ENCODE measurements at regions not wholly inside any gene's neighbourhood (a gene's known extent, or its start where the extent isn't known, plus 50 kb on each side); places are given as distances from the start of the nearest gene placed in this dataset.

DNA sequence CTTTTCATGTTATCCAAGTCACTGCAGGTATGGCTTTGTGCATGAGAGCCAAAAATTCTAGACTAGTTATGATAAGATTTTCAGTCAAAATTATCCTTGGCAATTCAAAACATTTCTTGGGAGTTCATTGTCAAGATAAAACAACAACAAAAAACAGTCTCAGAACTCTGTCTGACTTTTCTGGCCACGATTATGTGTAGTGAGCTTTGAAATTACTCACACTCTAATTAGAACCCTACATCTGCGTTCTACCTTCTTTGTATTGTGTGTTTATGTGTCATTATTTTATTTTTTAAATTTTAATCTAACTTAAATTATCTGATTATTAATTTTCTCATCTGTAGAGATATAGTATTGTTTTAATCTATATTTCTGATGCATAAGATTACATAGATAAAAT, 459.2 kb downstream of the FRK start:
- intact Hi-C loops (cut with micrococcal nuclease) = no loop called here
- no peak overlapping the region for H2AFZ ChIP-seq (ENCODE audit: low read depth, low read length)
- no TSS peak for BruUV-seq (replicated peaks)
- no peaks in the 10 kb centered on the region for H3K4me1 ChIP-seq (ENCODE audit: control insufficient read depth, extremely low read depth, insufficient read depth, low read length)
- peaks cover 4% of the 10 kb centered on the region for H3K9me3 ChIP-seq (replicated peaks; ENCODE audit: control insufficient read depth, insufficient read depth, low read length)
- CTCF ChIA-PET = no interaction called here
- no peak overlapping the region for H3K4me3 ChIP-seq (replicated peaks in 1 of 3; ENCODE audit: insufficient read depth in 1 of 3, low read depth in 1 of 3, low read length in 3 of 3)
- no peaks in the 10 kb centered on the region for H3K27me3 ChIP-seq (ENCODE audit: control insufficient read depth in 2 of 2, insufficient read depth in 2 of 2, low read length in 2 of 2)
- no peak overlapping the region for H3K4me2 ChIP-seq (ENCODE audit: insufficient read depth, low read length)
- dilution Hi-C loops (cut with MboI; ENCODE audit: extremely low pct_ligation_motif_present, low sequenced_read_pairs) = no loop called here
- H3K27ac ChIP-seq (ENCODE audit: insufficient read depth, low read depth, low read length) = no peak overlapping the region
- H3K79me2 ChIP-seq (ENCODE audit: control insufficient read depth, insufficient read depth, low read length) = no peaks in the 10 kb centered on the region
- POLR2A ChIA-PET = no interaction called here
- TF ChIP-seq, protein P1, sequence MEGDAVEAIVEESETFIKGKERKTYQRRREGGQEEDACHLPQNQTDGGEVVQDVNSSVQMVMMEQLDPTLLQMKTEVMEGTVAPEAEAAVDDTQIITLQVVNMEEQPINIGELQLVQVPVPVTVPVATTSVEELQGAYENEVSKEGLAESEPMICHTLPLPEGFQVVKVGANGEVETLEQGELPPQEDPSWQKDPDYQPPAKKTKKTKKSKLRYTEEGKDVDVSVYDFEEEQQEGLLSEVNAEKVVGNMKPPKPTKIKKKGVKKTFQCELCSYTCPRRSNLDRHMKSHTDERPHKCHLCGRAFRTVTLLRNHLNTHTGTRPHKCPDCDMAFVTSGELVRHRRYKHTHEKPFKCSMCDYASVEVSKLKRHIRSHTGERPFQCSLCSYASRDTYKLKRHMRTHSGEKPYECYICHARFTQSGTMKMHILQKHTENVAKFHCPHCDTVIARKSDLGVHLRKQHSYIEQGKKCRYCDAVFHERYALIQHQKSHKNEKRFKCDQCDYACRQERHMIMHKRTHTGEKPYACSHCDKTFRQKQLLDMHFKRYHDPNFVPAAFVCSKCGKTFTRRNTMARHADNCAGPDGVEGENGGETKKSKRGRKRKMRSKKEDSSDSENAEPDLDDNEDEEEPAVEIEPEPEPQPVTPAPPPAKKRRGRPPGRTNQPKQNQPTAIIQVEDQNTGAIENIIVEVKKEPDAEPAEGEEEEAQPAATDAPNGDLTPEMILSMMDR (IDR thresholded peaks at IDR 0.05; ENCODE audit: extremely low read depth in 1 of 2, insufficient read depth in 1 of 2, low read depth in 1 of 2, low read length in 2 of 2) = no peak
- TF ChIP-seq GATA2 (IDR thresholded peaks at IDR 0.05; ENCODE audit: insufficient read depth, insufficient read length, low read depth, low read length) (no peak), FOS (IDR thresholded peaks at IDR 0.05; ENCODE audit: borderline replicate concordance, insufficient read depth, low read length) (no peak), POLR2A (IDR thresholded peaks at IDR 0.05; ENCODE audit: low read depth, low read length) (no peak), EZH2 (IDR thresholded peaks at IDR 0.05; ENCODE audit: borderline replicate concordance, low read depth, low read length, severe bottlenecking) (no peak), POLR2AphosphoS5 (IDR thresholded peaks at IDR 0.05; ENCODE audit: insufficient read depth, low read depth, low read length) (no peak), MYC (IDR thresholded peaks at IDR 0.05; ENCODE audit: low read depth, low read length) (no peak), JUN (IDR thresholded peaks at IDR 0.05; ENCODE audit: borderline replicate concordance, insufficient read depth, insufficient read length, low read depth) (no peak)
- TF ChIP-seq, protein P2, sequence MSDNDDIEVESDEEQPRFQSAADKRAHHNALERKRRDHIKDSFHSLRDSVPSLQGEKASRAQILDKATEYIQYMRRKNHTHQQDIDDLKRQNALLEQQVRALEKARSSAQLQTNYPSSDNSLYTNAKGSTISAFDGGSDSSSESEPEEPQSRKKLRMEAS (IDR thresholded peaks at IDR 0.05; ENCODE audit: insufficient read depth, insufficient read length) = no peak
- no peak overlapping the region for H3K9ac ChIP-seq (replicated peaks; ENCODE audit: extremely low read depth, insufficient read depth, low read length)
- no peaks in the 10 kb centered on the region for H4K20me1 ChIP-seq (replicated peaks; ENCODE audit: control insufficient read depth, extremely low read depth, insufficient read depth, low read length)
- H3K36me3 ChIP-seq (ENCODE audit: control insufficient read depth in 2 of 2, extremely low read depth in 1 of 2, insufficient read depth in 2 of 2, low read length in 2 of 2) = no peaks in the 10 kb centered on the region
- FAIRE-seq = no peak
- H3K9me1 ChIP-seq (replicated peaks; ENCODE audit: control insufficient read depth, extremely low read depth, insufficient read depth, low read length) = no peaks in the 10 kb centered on the region
- no peak for DNase-seq (ENCODE audit: low read depth, low spot score)
